Activated naive CD8-positive, alpha-beta T cell treated with anti-CD3 and anti-CD28 coated beads for 36 hours (primary cell): ENCODE measurements at regions not wholly inside any gene's neighbourhood (a gene's known extent, or its start where the extent isn't known, plus 50 kb on each side); places are given as distances from the start of the nearest gene placed in this dataset.
"Not testable (repeated sequence)": the region's sequence is repeated elsewhere in the genome, so short reads cannot be mapped to it uniquely, and the experiment has no call there.

Experiments used
- DNase-seq: peaks from one replicate; pipeline ENCODE4 v3.0.0; 2021
- H3K27ac Mint-ChIP-seq: one replicate; pipeline ENCODE4 v1.8.0; 2022; ENCODE audit warnings: mild to moderate bottlenecking, moderate library complexity, mixed read lengths
- H3K27me3 Mint-ChIP-seq: one replicate; pipeline ENCODE4 v1.8.0; 2022; ENCODE audit warnings: mild to moderate bottlenecking, mixed read lengths
- H3K36me3 Mint-ChIP-seq: one replicate; pipeline ENCODE4 v1.8.0; 2021; ENCODE audit warnings: mild to moderate bottlenecking, mixed read lengths
- H3K4me1 Mint-ChIP-seq: one replicate; pipeline ENCODE4 v1.8.0; 2021; ENCODE audit warnings: mixed read lengths
- H3K4me3 Mint-ChIP-seq: one replicate; pipeline ENCODE4 v1.8.0; 2022; ENCODE audit warnings: mild to moderate bottlenecking, moderate library complexity, mixed read lengths
- H3K9me3 Mint-ChIP-seq: one replicate; pipeline ENCODE4 v1.8.0; 2022; ENCODE audit warnings: mixed read lengths

DNA sequence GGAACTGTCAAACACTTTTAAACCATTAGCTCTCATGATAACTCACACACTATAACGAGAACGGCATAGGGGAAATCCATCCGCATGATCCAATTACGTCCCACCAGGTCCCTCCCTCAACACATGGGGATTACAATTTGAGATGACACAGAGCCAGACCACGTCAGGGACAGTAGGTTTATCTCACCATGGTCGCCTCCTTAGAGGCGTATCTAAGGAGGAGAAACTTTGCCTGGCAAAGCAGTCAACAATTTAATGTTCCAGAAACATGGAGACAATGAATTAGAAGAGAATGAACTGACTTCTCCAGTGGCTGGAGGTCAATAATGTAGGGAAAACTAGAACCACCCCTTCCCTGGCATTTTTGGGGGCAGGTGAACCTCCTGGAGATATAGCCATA is 488.4 kb upstream of the AUTS2 start:
- H3K9me3 Mint-ChIP-seq = peaks cover 5% of the 10 kb centered on the region
- DNase-seq = no peak
- H3K27me3 Mint-ChIP-seq = no peaks in the 10 kb centered on the region
- H3K36me3 Mint-ChIP-seq = no peaks in the 10 kb centered on the region
- H3K4me1 Mint-ChIP-seq = no peaks in the 10 kb centered on the region
- H3K27ac Mint-ChIP-seq = no peak overlapping the region
- no peak overlapping the region for H3K4me3 Mint-ChIP-seq

DNA sequence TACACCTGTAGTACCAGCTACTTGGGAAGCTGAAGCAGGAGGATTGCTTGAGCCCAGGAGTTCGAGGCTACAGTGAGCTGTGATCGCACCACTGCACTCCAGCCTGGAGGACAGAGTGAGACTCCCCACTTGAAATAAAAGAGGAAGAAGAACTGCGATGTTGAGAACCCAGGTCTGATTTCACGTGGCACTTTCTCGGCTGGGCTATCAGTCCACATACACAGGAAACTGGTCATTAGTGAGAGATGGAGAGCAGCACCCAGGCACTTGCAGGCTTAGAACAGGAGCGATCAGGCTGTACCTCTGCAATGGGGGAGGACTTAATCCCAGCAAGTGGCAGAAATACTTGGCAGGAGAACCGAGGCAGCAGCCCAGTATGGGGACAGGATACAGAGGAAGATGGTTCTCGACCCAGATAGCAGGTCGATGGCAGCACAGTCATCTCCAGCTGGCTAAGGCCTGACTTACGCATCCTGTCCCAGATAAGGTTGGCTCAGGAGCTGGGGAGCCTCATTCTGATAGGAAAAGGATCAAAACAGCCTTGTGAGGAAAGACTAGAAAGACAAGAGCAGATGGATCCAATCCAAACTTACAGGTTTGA is 487.7 kb upstream of the AUTS2 start:
- DNase-seq = no peak
- Mint-ChIP-seq H3K9me3 (peaks cover 5% of the 10 kb centered on the region), H3K36me3 (no peaks in the 10 kb centered on the region), H3K4me1 (no peaks in the 10 kb centered on the region), H3K4me3 (no peak overlapping the region), H3K27ac (no peak overlapping the region), H3K27me3 (no peaks in the 10 kb centered on the region)

DNA sequence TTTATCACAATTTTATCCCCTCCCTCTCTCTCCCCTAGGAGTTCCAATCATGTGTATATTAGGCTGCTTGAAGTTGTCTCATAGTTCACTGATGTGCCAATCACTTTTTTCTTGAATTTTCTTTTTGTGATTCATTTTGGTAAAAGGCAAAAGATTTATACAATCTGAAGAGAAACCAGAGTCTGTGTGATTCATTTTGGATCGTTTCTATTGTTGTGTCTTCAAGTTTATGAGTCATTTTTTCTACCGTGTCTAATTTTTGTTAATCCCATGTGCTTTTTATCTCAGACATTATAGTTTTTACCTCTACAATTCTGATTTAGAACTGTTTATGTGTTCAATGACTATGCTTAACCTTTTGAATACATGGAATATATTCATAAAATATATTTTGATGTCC is 483.9 kb upstream of the AUTS2 start:
- no peak for DNase-seq
- Mint-ChIP-seq H3K27ac (no peak overlapping the region), H3K36me3 (no peaks in the 10 kb centered on the region), H3K27me3 (peaks cover 9% of the 10 kb centered on the region), H3K9me3 (peaks cover 3% of the 10 kb centered on the region), H3K4me3 (no peak overlapping the region), H3K4me1 (no peaks in the 10 kb centered on the region)

DNA sequence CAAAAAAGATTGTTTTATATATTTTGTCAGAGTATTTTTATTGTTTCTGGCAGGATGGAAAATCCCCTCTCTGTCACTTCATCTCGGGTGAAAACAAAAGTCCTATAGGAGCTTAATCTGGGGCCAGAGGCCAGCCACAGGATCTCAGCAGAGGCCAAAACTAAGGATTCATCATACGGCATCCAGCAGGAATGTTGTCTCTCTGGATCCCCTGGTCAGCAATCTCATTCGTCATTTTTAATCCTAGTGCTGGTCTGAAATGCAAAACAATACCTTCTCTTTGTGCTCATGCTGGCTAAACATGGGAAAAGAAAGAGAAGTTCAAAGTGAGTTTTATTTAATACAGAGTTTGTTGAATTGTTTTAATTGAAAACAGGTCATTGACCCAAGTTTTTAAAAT is 482.5 kb upstream of the AUTS2 start:
- peaks cover 3% of the 10 kb centered on the region for H3K9me3 Mint-ChIP-seq
- no peak overlapping the region for H3K27ac Mint-ChIP-seq
- no peaks in the 10 kb centered on the region for H3K36me3 Mint-ChIP-seq
- peaks cover 9% of the 10 kb centered on the region for H3K27me3 Mint-ChIP-seq
- no peak overlapping the region for H3K4me3 Mint-ChIP-seq
- DNase-seq = no peak
- no peaks in the 10 kb centered on the region for H3K4me1 Mint-ChIP-seq

DNA sequence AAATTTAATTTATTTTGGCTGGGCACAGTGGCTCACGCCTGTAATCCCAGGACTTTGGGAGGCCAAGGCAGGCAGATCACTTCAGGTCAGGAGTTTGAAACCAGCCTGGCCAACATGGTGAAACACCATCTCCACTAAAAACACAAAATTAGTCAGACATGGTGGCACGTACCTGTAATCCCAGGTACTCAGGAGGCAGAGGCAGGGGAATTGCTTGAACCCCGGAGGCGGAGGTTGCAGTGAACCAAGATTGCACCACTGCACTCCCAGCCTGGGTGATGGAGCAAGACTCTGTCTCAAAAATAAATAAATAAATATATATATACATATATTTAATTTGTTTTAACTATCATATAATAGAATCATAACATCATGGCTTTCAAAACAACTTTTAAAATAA is 482.1 kb upstream of the AUTS2 start:
- not testable (repeated sequence) for H3K4me3 Mint-ChIP-seq, H3K27ac Mint-ChIP-seq, H3K9me3 Mint-ChIP-seq, DNase-seq, H3K4me1 Mint-ChIP-seq, H3K36me3 Mint-ChIP-seq, H3K27me3 Mint-ChIP-seq

DNA sequence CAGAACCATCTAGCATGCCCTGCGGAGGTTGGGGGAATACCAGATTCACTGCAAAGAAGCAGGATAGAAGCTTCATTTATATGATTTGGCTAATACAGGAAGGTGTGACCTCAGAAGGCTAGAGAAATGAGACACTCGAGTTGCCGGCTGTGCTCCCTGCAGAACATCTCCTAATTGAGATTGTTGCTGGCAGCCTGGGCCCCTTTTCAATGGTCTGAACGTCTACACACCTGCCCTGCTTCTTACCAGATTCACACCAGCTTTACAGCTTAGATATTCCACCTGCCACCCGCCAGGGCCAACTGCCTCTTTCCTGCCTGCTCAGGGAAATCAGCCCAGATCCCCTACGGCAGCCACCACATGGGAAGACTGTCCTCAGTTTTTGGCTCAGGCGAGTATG is 475.3 kb upstream of the AUTS2 start:
- no peak overlapping the region for H3K4me3 Mint-ChIP-seq
- H3K27me3 Mint-ChIP-seq = peaks cover 6% of the 10 kb centered on the region
- H3K4me1 Mint-ChIP-seq = no peaks in the 10 kb centered on the region
- no peak for DNase-seq
- H3K36me3 Mint-ChIP-seq = no peaks in the 10 kb centered on the region
- H3K9me3 Mint-ChIP-seq = peaks cover 4% of the 10 kb centered on the region
- H3K27ac Mint-ChIP-seq = no peak overlapping the region

DNA sequence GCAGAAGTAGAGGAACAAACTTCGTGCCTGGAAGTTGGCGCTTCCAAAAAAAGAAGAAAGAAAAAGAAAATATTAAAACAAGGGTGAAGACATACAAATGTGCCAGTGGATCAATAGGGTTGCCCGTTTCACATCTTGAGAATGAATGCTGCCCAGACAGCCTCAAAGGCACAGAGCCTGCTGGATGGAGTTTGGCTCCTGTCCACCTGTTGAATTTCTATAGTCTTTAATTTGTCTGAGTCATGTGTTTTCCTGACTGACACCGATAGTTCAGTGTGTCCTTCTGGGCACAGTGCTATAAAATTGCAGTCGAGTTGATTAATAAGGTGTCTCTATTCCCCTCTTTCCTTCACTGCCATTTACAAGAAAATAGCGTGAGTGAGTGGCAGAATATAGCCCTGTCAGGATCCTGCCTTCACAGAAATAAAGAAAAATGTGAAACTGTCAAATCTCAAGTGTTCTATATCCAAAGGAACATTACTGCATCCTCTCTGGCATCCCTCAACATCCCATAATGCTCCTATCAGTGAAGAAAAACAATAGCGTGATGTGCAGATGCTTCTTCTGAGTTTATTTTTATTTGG is 471.3 kb upstream of the AUTS2 start:
- Mint-ChIP-seq H3K27ac (no peak overlapping the region), H3K9me3 (peaks cover 6% of the 10 kb centered on the region), H3K4me1 (no peaks in the 10 kb centered on the region), H3K4me3 (no peak overlapping the region), H3K36me3 (no peaks in the 10 kb centered on the region), H3K27me3 (peaks cover 3% of the 10 kb centered on the region)
- DNase-seq = no peak

DNA sequence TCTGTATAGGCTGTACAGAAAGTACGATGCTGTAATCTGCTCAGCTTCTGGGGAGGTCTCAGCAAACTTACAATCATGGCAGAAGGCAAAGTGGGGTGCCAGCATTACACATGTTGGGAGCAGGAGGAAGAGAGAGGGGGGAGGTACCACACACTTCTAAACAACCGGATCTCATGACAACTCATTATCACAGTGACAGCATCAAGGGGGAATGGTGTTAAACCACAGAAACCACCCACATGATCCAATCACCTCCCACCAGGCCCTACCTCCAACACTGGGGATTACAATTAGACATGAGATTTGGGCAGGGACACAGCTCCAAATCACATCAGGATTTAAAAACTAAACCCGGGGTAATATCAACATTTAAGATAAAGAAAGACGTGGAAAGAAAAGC is 468.8 kb upstream of the AUTS2 start:
- H3K27me3 Mint-ChIP-seq = peaks cover 12% of the 10 kb centered on the region
- no peak for DNase-seq
- no peak overlapping the region for H3K27ac Mint-ChIP-seq
- H3K4me1 Mint-ChIP-seq = no peaks in the 10 kb centered on the region
- H3K4me3 Mint-ChIP-seq = no peak overlapping the region
- no peaks in the 10 kb centered on the region for H3K36me3 Mint-ChIP-seq
- H3K9me3 Mint-ChIP-seq = peaks cover 6% of the 10 kb centered on the region

DNA sequence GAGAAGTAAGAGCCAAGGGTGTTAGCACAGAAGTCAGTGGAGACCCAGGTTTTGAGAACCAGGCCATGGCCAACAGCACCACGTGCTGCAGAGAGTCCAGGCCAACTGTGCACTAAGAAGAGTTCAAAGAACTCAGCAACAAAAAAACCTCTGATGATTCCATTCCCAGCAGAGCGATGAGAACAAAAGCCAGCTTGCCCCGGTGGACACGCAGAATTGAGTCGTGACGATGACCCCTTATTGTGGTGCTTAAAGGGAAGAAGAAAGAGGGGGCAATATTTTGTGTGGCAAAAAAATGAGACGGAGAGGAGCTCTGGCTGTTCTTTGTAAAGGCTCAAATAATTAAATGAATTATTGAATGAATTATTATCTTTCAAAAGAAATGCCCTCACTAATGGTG is 468.3 kb upstream of the AUTS2 start:
- H3K36me3 Mint-ChIP-seq = no peaks in the 10 kb centered on the region
- H3K27me3 Mint-ChIP-seq = peaks cover 16% of the 10 kb centered on the region
- H3K9me3 Mint-ChIP-seq = peaks cover 6% of the 10 kb centered on the region
- H3K4me1 Mint-ChIP-seq = no peaks in the 10 kb centered on the region
- H3K27ac Mint-ChIP-seq = no peak overlapping the region
- no peak for DNase-seq
- H3K4me3 Mint-ChIP-seq = no peak overlapping the region

DNA sequence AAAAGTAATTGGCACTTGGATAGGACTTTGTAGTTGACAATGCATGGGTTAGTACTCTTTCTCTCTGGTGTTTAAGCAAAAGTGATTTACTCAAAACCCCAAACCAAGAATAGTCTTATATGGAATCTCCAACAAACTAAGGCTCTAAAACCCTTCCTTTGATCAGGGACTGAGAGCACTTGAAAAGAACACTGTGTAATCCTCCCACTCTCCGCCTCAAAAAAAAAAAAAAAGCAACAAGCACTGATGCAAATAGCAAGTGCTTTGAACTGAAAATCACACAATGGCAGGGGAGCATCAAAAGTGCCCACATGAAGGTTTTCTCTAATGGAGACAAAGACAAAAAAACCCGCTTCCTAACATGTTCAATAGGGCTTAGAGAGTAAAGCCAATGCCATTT is 467.9 kb upstream of the AUTS2 start:
- no peak for DNase-seq
- Mint-ChIP-seq H3K36me3 (no peaks in the 10 kb centered on the region), H3K4me1 (no peaks in the 10 kb centered on the region), H3K27me3 (peaks cover 16% of the 10 kb centered on the region), H3K27ac (no peak overlapping the region), H3K9me3 (peaks cover 6% of the 10 kb centered on the region), H3K4me3 (no peak overlapping the region)

DNA sequence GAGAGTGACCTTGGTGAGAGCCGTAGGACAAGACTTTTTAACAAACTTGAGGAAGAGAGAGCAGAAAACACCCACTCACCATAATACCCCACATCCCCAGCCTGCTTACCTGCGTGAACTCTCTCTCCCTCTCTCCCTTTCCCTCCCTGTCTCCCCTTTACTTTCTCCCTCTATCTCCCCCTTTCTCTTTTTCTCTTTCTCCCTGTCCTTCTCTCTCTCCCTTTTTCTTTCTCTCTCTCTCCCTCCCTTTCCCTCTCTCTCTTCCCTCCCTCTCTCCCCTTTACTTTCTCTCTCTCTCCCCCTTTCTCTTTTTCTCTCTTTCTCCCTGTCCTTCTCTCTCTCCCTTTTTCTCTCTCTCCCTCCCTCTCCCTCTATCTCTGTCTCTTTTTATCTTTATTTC is 464.0 kb upstream of the AUTS2 start:
- Mint-ChIP-seq H3K9me3 (peaks cover 15% of the 10 kb centered on the region), H3K4me1 (peaks cover 2% of the 10 kb centered on the region), H3K4me3 (no peak overlapping the region), H3K27ac (no peak overlapping the region), H3K27me3 (peaks cover 17% of the 10 kb centered on the region), H3K36me3 (no peaks in the 10 kb centered on the region)
- DNase-seq = no peak

DNA sequence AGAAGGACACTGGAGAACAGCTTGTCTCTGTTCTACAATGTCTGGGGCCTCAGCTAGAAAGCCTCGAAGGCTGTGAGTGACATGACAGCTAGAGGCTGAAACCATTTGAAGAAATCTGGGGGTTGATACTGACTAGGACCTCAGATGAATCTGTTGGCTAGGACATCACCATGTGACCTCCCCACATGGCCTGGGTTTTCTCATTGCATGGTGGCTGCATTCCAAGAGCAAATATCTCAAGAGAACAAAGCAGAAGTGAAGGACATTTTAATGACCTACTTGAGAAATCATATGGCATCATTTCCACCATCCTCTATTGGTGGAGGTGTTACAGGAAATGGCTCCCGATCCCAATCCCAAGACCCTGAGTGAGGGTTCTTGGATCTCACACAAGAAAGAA is 450.6 kb upstream of the AUTS2 start:
- peaks cover 3% of the 10 kb centered on the region for H3K9me3 Mint-ChIP-seq
- H3K27me3 Mint-ChIP-seq = peaks cover 4% of the 10 kb centered on the region
- no peak overlapping the region for H3K4me3 Mint-ChIP-seq
- H3K36me3 Mint-ChIP-seq = no peaks in the 10 kb centered on the region
- H3K4me1 Mint-ChIP-seq = no peaks in the 10 kb centered on the region
- no peak for DNase-seq
- no peak overlapping the region for H3K27ac Mint-ChIP-seq

DNA sequence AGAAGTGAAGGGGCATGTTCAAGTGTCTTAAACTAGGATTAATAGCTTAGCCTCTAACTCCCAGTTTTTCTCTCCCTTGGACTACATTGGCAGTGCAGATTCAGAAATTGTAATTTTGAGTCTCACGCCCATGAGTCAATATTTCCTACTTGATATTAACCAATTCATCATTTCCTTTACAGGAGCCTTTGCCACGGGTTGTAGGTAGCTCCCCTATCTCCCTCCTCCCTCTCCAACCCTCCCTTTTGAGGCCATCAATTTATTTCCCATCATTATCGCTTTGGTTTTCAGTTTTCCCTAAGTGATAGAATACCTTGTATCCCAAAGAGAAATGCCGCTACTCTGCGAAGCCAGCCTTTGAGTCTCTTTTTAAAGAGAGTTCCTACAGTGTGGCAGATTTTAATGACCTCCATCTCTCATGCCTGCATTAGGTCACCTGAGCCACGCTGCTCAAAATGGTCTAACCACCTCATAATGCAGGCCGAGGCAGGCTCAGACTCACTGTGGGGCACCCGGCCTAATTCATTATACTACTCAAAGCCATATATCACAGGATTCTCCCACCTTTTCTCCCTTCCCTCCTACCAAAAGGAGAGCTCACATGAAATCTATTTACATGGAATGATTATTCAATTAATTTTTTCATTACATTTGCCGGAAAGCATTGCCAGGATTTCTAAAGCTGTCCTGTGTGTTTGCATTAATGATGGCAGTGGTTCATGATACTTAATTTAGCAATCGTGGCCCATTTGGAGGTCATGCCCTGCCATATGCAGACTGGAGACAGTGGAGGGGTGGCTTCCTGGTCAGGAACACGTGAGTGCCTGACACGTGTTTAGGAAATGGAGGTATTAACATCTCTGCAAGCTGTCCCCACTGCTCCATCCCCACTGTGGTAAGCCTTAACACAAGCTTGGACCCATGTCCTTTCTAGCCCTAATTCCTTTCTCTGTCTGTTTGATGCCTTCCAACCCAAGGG is 448.2 kb upstream of the AUTS2 start:
- Mint-ChIP-seq H3K27me3 (peaks cover 4% of the 10 kb centered on the region), H3K4me3 (no peak overlapping the region), H3K36me3 (no peaks in the 10 kb centered on the region), H3K9me3 (peaks cover 3% of the 10 kb centered on the region), H3K4me1 (no peaks in the 10 kb centered on the region), H3K27ac (no peak overlapping the region)
- no peak for DNase-seq

DNA sequence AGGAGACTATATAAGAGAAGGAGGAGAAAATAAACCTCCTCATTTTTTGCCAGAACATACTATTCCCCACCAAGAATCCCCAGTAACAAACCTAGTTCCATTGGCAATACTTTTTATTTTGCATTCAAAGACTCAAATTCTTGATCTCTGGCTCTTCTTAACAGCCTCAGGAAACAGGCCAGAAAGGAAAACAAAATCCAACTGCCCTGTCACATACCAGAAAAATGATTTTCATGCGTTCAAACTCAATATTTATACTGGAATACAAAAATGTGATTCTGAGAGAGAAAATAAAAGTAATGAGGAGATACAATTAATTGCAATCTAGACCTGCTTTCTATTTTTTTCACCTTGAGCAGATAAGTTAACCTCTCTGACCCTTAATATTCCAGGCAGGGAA is 435.9 kb upstream of the AUTS2 start:
- DNase-seq = no peak
- Mint-ChIP-seq H3K36me3 (no peaks in the 10 kb centered on the region), H3K27ac (no peak overlapping the region), H3K9me3 (no peaks in the 10 kb centered on the region), H3K4me3 (no peak overlapping the region), H3K27me3 (peaks cover 4% of the 10 kb centered on the region), H3K4me1 (no peaks in the 10 kb centered on the region)

DNA sequence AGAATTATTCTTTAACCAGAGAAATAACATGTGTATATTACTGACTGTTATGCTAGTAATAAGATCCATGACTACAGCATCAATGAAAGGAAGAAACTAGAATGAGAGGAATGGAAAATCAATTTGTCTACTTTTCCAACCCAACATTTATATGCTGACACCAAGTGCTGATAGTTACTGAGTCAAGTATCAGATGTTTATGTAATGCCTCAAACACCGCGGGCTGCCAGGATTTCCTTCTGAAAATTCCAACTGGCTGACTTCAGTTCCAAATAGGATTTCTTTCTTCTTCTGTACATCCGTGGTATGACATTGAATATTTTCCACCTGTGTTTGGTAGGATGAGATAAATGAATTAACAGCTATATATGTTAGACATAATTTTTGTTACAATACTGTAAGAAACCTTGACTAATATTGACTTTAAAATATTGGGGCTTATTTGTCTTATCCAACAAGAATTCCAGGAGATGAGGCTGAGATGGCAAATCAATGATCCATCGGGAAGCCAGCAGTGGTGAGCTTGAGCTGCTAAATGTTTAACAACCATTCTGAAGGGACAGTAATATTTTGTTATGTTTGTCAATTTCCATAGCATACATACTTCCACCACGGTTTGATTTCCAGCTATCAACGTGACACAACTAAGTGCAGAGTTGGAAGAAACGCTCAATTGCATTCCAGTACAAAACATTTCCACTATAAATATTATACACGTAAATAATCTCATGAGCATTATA is 435.2 kb upstream of the AUTS2 start:
- no peak overlapping the region for H3K4me3 Mint-ChIP-seq
- no peaks in the 10 kb centered on the region for H3K4me1 Mint-ChIP-seq
- no peaks in the 10 kb centered on the region for H3K36me3 Mint-ChIP-seq
- H3K27me3 Mint-ChIP-seq = peaks cover 4% of the 10 kb centered on the region
- no peak for DNase-seq
- H3K9me3 Mint-ChIP-seq = no peaks in the 10 kb centered on the region
- H3K27ac Mint-ChIP-seq = no peak overlapping the region
